ENCODE measurements at regions not wholly inside any gene's neighbourhood (a gene's known extent, or its start where the extent isn't known, plus 50 kb on each side); places are given as distances from the start of the nearest gene placed in this dataset.

- DNase-seq (ENCODE audit: low read depth in 2 of 2), result no peak
Observed at GRCh38 chr21:26739189-26739588, 106.0 kb downstream of the ADAMTS1 start.

GRCh38 chr21:26736449-26736848, 108.8 kb downstream of the ADAMTS1 start:
- DNase-seq (ENCODE audit: low read depth in 2 of 2), result no peak

- peak in 1 of 2 donors; percentile 4 for DNase-seq (ENCODE audit: low read depth in 2 of 2)
Observed at GRCh38 chr21:26732432-26733221, 112.6 kb downstream of the ADAMTS1 start.

- no peak for DNase-seq (ENCODE audit: low read depth in 2 of 2)
Observed at GRCh38 chr21:26719750-26720149, 125.5 kb downstream of the ADAMTS1 start.

- DNase-seq (ENCODE audit: low read depth in 2 of 2), result no peak
Observed at GRCh38 chr21:26717146-26717739, 128.0 kb downstream of the ADAMTS1 start.

GRCh38 chr21:26715878-26716506, 129.2 kb downstream of the ADAMTS1 start:
- DNase-seq (ENCODE audit: low read depth in 2 of 2), result peak in 1 of 2 donors; percentile 1

GRCh38 chr21:26715116-26715515, 130.1 kb downstream of the ADAMTS1 start:
- no peak for DNase-seq (ENCODE audit: low read depth in 2 of 2)

- no peak for DNase-seq (ENCODE audit: low read depth in 2 of 2)
Observed at GRCh38 chr21:26710155-26710554, 135.1 kb downstream of the ADAMTS1 start.

GRCh38 chr21:26709090-26709489, 136.0 kb upstream of the CYYR1 start:
- DNase-seq (ENCODE audit: low read depth in 2 of 2), result no peak

GRCh38 chr21:26708223-26708800, 135.2 kb upstream of the CYYR1 start:
- DNase-seq (ENCODE audit: low read depth in 2 of 2), result no peak

GRCh38 chr21:26707246-26707645, 134.2 kb upstream of the CYYR1 start:
- DNase-seq (ENCODE audit: low read depth in 2 of 2), result no peak

GRCh38 chr21:26698416-26698815, 125.3 kb upstream of the CYYR1 start:
- DNase-seq (ENCODE audit: low read depth in 2 of 2), result no peak

GRCh38 chr21:26691416-26691815, 118.3 kb upstream of the CYYR1 start:
- no peak for DNase-seq (ENCODE audit: low read depth in 2 of 2)

GRCh38 chr21:26686705-26687104, 113.6 kb upstream of the CYYR1 start:
- DNase-seq (ENCODE audit: low read depth in 2 of 2), result no peak

GRCh38 chr21:26686278-26686677, 113.2 kb upstream of the CYYR1 start:
- DNase-seq (ENCODE audit: low read depth in 2 of 2), result peak in 1 of 2 donors; percentile 4

GRCh38 chr21:26684889-26685288, 111.8 kb upstream of the CYYR1 start:
- DNase-seq (ENCODE audit: low read depth in 2 of 2), result no peak

GRCh38 chr21:26683996-26684395, 110.9 kb upstream of the CYYR1 start:
- DNase-seq (ENCODE audit: low read depth in 2 of 2), result no peak

- no peak for DNase-seq (ENCODE audit: low read depth in 2 of 2)
Observed at GRCh38 chr21:26679284-26679683, 106.2 kb upstream of the CYYR1 start.

- DNase-seq (ENCODE audit: low read depth in 2 of 2), result no peak
Observed at GRCh38 chr21:26674323-26674722, 101.2 kb upstream of the CYYR1 start.

- no peak for DNase-seq (ENCODE audit: low read depth in 2 of 2)
Observed at GRCh38 chr21:26669215-26669764, 96.2 kb upstream of the CYYR1 start.

- no peak for DNase-seq (ENCODE audit: low read depth in 2 of 2)
Observed at GRCh38 chr21:26659757-26660156, 86.7 kb upstream of the CYYR1 start.

- DNase-seq (ENCODE audit: low read depth in 2 of 2), result no peak
Observed at GRCh38 chr21:26659182-26659581, 86.1 kb upstream of the CYYR1 start.

All from stimulated activated CD4-positive, alpha-beta T cell treated with anti-CD3 and anti-CD28 coated beads, Interleukin-4, amount 100 ng/mL, for 48 hours (primary cell).